ENCODE measurements at regions not wholly inside any gene's neighbourhood (a gene's known extent, or its start where the extent isn't known, plus 50 kb on each side); places are given as distances from the start of the nearest gene placed in this dataset.

- TF ChIP-seq CTCF (IDR thresholded peaks at IDR 0.05; ENCODE audit: low read depth, low read length) (no peak), EZH2phosphoT487 (IDR thresholded peaks at IDR 0.05; ENCODE audit: low read depth) (no peak)
These were observed 569.1 kb downstream of the INHBA start for GRCh38 chr7:41133690-41134299.

Data from OCI-LY3 (cell line).